ENCODE measurements at regions not wholly inside any gene's neighbourhood (a gene's known extent, or its start where the extent isn't known, plus 50 kb on each side); places are given as distances from the start of the nearest gene placed in this dataset.

GRCh38 chr6:167754691-167755090 lies 72.0 kb upstream of the AFDN start:
- no peak for DNase-seq (ENCODE audit: low read depth in 2 of 2)
- H3K4me1 ChIP-seq (ENCODE audit: control insufficient read depth, extremely low read depth, insufficient read depth, low read length) = no peaks in the 10 kb centered on the region
- no peak overlapping the region for H3K4me3 ChIP-seq (replicated peaks in 1 of 4; ENCODE audit: control extremely low read depth in 1 of 4, insufficient read depth in 1 of 4, low read depth in 3 of 4, low read length in 4 of 4)
- no peaks in the 10 kb centered on the region for H3K36me3 ChIP-seq (ENCODE audit: control insufficient read depth, insufficient read depth, low read length)
- no peak overlapping the region for H3K9ac ChIP-seq (ENCODE audit: insufficient read depth, low read length)
- H2AFZ ChIP-seq (ENCODE audit: low read length) = no peak overlapping the region
- H3K79me2 ChIP-seq (ENCODE audit: control insufficient read depth, insufficient read depth, low read length) = no peaks in the 10 kb centered on the region
- no peak for TF ChIP-seq EZH2 (IDR thresholded peaks at IDR 0.05; ENCODE audit: low read length, missing control alignments)
- no peak for TF ChIP-seq CTCF (conservative IDR thresholded peaks at IDR 0.05 in 1 of 2, IDR thresholded peaks at IDR 0.05 in 1 of 2; ENCODE audit: low read depth in 1 of 2, low read length in 2 of 2)
- H3K27me3 ChIP-seq (ENCODE audit: control insufficient read depth, insufficient read depth, low read length) = no peaks in the 10 kb centered on the region
- no peaks in the 10 kb centered on the region for H3K9me3 ChIP-seq (ENCODE audit: control insufficient read depth, insufficient read depth, low read depth, low read length)
- H3K27ac ChIP-seq (ENCODE audit: insufficient read depth, low read length) = no peak overlapping the region
- H4K20me1 ChIP-seq (ENCODE audit: control insufficient read depth, extremely low read depth, insufficient read depth, low read length) = no peaks in the 10 kb centered on the region
- no peak overlapping the region for H3K4me2 ChIP-seq (ENCODE audit: extremely low read depth, insufficient read depth, low read length)

GRCh38 chr6:167755461-167755860 lies 71.2 kb upstream of the AFDN start:
- Histone ChIP-seq H4K20me1 (ENCODE audit: control insufficient read depth, extremely low read depth, insufficient read depth, low read length) (no peaks in the 10 kb centered on the region), H3K4me2 (ENCODE audit: extremely low read depth, insufficient read depth, low read length) (no peak overlapping the region), H3K27me3 (ENCODE audit: control insufficient read depth, insufficient read depth, low read length) (no peaks in the 10 kb centered on the region), H3K9ac (ENCODE audit: insufficient read depth, low read length) (no peak overlapping the region), H3K36me3 (ENCODE audit: control insufficient read depth, insufficient read depth, low read length) (no peaks in the 10 kb centered on the region), H3K27ac (ENCODE audit: insufficient read depth, low read length) (no peak overlapping the region), H3K9me3 (ENCODE audit: control insufficient read depth, insufficient read depth, low read depth, low read length) (no peaks in the 10 kb centered on the region), H3K4me3 (replicated peaks in 1 of 4; ENCODE audit: control extremely low read depth in 1 of 4, insufficient read depth in 1 of 4, low read depth in 3 of 4, low read length in 4 of 4) (no peak overlapping the region), H3K79me2 (ENCODE audit: control insufficient read depth, insufficient read depth, low read length) (no peaks in the 10 kb centered on the region), H3K4me1 (ENCODE audit: control insufficient read depth, extremely low read depth, insufficient read depth, low read length) (no peaks in the 10 kb centered on the region), H2AFZ (ENCODE audit: low read length) (no peak overlapping the region)
- no peak for DNase-seq (ENCODE audit: low read depth in 2 of 2)
- TF ChIP-seq CTCF (conservative IDR thresholded peaks at IDR 0.05 in 1 of 2, IDR thresholded peaks at IDR 0.05 in 1 of 2; ENCODE audit: low read depth in 1 of 2, low read length in 2 of 2) = no peak
- TF ChIP-seq EZH2 (IDR thresholded peaks at IDR 0.05; ENCODE audit: low read length, missing control alignments) = no peak

DNA sequence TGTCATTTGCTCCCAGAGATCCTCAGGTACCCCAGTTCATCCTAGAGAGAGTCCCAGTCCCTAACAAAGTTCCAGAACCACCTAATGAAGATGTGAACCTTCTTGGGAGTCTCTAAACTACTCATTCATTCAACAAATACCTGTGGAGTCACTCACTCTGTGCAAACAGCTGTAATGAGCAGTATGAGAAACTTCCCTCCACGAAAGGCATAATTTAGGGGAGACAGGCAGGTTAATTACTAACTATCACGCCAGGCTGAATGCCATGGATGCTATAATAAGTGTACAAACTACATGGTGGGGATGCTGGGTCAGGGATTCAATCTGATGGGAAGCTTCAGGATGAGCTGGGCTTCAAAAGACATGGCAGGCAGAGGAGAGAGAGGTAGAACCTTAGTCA lies 70.1 kb upstream of the AFDN start:
- TF ChIP-seq CTCF (conservative IDR thresholded peaks at IDR 0.05 in 1 of 2, IDR thresholded peaks at IDR 0.05 in 1 of 2; ENCODE audit: low read depth in 1 of 2, low read length in 2 of 2) = no peak
- no peak for TF ChIP-seq EZH2 (IDR thresholded peaks at IDR 0.05; ENCODE audit: low read length, missing control alignments)
- DNase-seq (ENCODE audit: low read depth in 2 of 2) = no peak
- Histone ChIP-seq H4K20me1 (ENCODE audit: control insufficient read depth, extremely low read depth, insufficient read depth, low read length) (no peaks in the 10 kb centered on the region), H3K4me1 (ENCODE audit: control insufficient read depth, extremely low read depth, insufficient read depth, low read length) (no peaks in the 10 kb centered on the region), H3K79me2 (ENCODE audit: control insufficient read depth, insufficient read depth, low read length) (no peaks in the 10 kb centered on the region), H2AFZ (ENCODE audit: low read length) (no peak overlapping the region), H3K4me2 (ENCODE audit: extremely low read depth, insufficient read depth, low read length) (no peak overlapping the region), H3K9ac (ENCODE audit: insufficient read depth, low read length) (no peak overlapping the region), H3K27me3 (ENCODE audit: control insufficient read depth, insufficient read depth, low read length) (no peaks in the 10 kb centered on the region), H3K27ac (ENCODE audit: insufficient read depth, low read length) (no peak overlapping the region), H3K4me3 (replicated peaks in 1 of 4; ENCODE audit: control extremely low read depth in 1 of 4, insufficient read depth in 1 of 4, low read depth in 3 of 4, low read length in 4 of 4) (no peak overlapping the region), H3K36me3 (ENCODE audit: control insufficient read depth, insufficient read depth, low read length) (no peaks in the 10 kb centered on the region), H3K9me3 (ENCODE audit: control insufficient read depth, insufficient read depth, low read depth, low read length) (no peaks in the 10 kb centered on the region)

All from fibroblast of lung (primary cell).